Stimulated activated memory B cell treated with anti-CD40 and anti-IgM and Interleukin-4, amounts not matched to agents 10 μg/mL and 1 μg/mL and 100 μg/mL, for 72 hours (primary cell): ENCODE measurements at regions not wholly inside any gene's neighbourhood (a gene's known extent, or its start where the extent isn't known, plus 50 kb on each side); places are given as distances from the start of the nearest gene placed in this dataset.

Source experiments
- ATAC-seq: fragments of 150-1000 bp; cut with Tn5 transposase; 2 replicates; pipeline ENCODE4 v1.10.0; 2021
- H3K27ac Mint-ChIP-seq: one replicate; pipeline ENCODE4 v1.8.0; 2022; ENCODE audit warnings: mild to moderate bottlenecking, mixed read lengths
- H3K27me3 Mint-ChIP-seq: one replicate; pipeline ENCODE4 v1.8.0; 2022; ENCODE audit warnings: mixed read lengths
- H3K36me3 Mint-ChIP-seq: one replicate; pipeline ENCODE4 v1.8.0; 2022; ENCODE audit warnings: mixed read lengths
- H3K4me1 Mint-ChIP-seq: one replicate; pipeline ENCODE4 v1.8.0; 2022; ENCODE audit warnings: mixed read lengths
- H3K4me3 Mint-ChIP-seq: one replicate; pipeline ENCODE4 v1.8.0; 2022; ENCODE audit warnings: mild to moderate bottlenecking, moderate library complexity, mixed read lengths
- H3K9me3 Mint-ChIP-seq: one replicate; pipeline ENCODE4 v1.8.0; 2022; ENCODE audit warnings: mixed read lengths

GRCh38 chr6:6376845-6377244 lies 56.4 kb upstream of the F13A1 start:
- no peak for ATAC-seq
- Mint-ChIP-seq H3K27me3 (no peaks in the 10 kb centered on the region), H3K4me3 (no peak overlapping the region), H3K9me3 (peaks cover 18% of the 10 kb centered on the region), H3K27ac (no peak overlapping the region), H3K36me3 (peaks cover 19% of the 10 kb centered on the region), H3K4me1 (no peaks in the 10 kb centered on the region)

DNA sequence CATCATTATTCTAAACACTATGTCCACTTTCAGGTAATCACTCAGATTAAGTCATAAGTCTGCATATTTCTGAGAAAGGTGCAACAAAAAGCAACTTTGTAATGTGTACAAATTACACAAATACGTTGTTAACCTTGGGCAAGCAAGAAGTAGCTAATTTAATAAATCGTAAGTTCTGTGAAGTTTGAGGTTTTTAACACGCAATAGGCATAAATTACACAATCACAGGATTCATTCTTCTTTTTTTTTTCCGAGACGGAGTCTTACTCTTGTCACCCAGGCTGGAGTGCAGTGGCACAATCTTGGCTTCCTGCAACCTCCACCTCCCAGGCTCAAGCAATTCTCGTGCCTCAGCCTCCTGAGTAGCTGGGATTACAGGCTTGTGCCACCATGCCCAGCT lies 57.2 kb upstream of the F13A1 start:
- Mint-ChIP-seq H3K4me3 (no peak overlapping the region), H3K27ac (no peak overlapping the region), H3K36me3 (peaks cover 19% of the 10 kb centered on the region), H3K4me1 (no peaks in the 10 kb centered on the region), H3K9me3 (peaks cover 15% of the 10 kb centered on the region), H3K27me3 (no peaks in the 10 kb centered on the region)
- no peak for ATAC-seq

DNA sequence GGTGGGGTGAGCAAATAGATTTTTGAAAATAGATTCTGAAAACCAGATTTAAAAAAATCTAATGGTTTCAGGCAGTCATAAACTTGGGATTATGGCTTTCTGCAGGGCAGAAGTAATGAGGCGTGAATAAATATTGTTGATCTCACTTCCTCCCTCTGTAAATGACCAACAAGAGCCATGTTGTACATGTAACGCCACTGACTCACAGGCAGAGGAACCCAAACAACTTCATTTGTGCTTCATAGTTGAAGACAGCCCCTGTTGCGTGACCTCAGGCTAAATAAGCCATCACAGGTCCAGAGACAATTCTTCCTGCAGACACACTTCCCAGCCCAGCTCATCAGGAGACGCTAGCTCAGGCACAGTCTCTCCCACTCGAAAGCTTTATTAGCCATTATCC lies 59.1 kb upstream of the F13A1 start:
- Mint-ChIP-seq H3K4me3 (no peak overlapping the region), H3K36me3 (peaks cover 9% of the 10 kb centered on the region), H3K4me1 (no peaks in the 10 kb centered on the region), H3K27ac (no peak overlapping the region), H3K27me3 (no peaks in the 10 kb centered on the region), H3K9me3 (peaks cover 8% of the 10 kb centered on the region)
- no peak for ATAC-seq

DNA sequence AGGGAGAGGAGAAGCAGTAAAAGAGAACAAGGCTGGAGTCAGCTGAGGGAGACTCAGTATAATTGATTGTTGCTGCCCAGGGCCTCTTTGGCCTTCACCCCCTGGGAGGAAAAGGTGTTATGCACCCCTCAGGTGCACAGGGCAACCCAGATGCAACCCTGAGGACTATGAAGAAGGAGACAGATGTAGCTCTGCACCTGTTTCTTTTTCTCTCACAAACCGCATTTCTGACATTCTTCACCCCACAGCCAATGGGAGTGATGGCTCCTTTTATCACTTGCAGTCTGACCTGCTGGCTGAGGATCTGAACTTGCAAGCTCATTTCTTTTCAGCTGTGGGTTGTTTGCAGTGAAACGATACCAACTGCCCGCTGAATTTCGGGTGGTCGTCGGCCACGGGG lies 64.1 kb upstream of the F13A1 start:
- H3K27ac Mint-ChIP-seq: no peak overlapping the region
- no peak overlapping the region for H3K4me3 Mint-ChIP-seq
- no peaks in the 10 kb centered on the region for H3K9me3 Mint-ChIP-seq
- H3K27me3 Mint-ChIP-seq: no peaks in the 10 kb centered on the region
- no peak for ATAC-seq
- no peaks in the 10 kb centered on the region for H3K4me1 Mint-ChIP-seq
- no peaks in the 10 kb centered on the region for H3K36me3 Mint-ChIP-seq

DNA sequence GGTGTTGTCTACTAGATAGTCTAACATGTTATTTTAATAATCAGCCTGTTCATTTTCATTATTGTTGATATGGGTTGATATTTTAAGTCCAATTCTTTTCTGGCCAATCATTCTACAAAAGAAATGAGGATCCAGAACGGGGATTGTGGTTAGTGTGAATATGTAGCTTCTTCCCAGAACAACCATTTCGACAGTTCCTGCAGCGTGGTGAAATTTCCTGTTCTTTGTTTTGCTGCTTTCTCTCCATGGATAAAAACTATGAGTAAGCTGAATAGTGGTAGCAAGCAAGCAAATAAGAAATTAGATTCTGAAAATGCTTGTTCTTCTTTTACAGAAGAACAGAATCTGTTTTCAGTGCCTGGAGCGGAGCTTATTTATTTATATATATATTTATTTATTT lies 65.5 kb upstream of the F13A1 start:
- ATAC-seq: no peak
- H3K9me3 Mint-ChIP-seq: no peaks in the 10 kb centered on the region
- peaks cover 7% of the 10 kb centered on the region for H3K4me1 Mint-ChIP-seq
- H3K27ac Mint-ChIP-seq: no peak overlapping the region
- no peaks in the 10 kb centered on the region for H3K36me3 Mint-ChIP-seq
- no peak overlapping the region for H3K4me3 Mint-ChIP-seq
- H3K27me3 Mint-ChIP-seq: no peaks in the 10 kb centered on the region

DNA sequence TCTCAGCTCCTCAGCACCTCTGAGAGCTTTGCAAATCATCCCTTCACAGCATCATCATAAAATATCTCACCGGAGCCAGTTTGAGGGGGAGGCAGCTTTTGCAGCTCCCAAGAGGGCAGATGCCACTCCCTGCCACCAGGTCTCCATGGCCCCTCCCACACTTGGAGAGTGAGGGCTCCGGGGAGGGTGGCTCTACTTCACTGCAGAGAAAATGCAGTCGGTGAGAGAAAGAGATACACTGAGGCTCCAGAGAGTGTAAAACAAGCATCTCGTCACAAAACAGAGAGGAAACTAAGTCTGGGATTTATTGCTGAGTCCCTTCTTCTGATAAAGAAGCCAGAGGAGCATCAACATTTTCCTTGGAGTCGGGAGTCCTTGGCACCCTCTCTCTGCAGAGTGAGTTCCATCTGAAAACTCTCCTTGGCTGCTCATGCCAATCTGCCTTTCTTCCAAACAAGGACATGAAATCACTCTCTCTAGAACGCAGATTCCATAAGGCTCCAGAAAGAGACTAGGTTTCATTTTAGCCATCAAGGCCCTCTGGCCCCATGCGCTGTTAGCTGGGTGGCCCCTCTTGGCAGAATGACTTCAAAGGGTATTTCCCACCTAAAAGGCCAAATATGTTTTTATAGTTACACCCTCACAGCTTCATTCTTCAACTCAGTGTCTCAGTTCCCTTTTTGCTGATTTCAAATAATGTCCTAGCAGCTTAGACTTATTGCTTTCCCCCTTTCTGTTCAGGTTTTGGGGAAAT lies 70.6 kb upstream of the F13A1 start:
- Mint-ChIP-seq H3K36me3 (no peaks in the 10 kb centered on the region), H3K27me3 (no peaks in the 10 kb centered on the region), H3K4me1 (peaks cover 41% of the 10 kb centered on the region), H3K9me3 (no peaks in the 10 kb centered on the region), H3K27ac (peak overlapping the region; percentile 87), H3K4me3 (peak overlapping the region; percentile 64)
- peak; percentile 93 for ATAC-seq

- Mint-ChIP-seq H3K36me3 (no peaks in the 10 kb centered on the region), H3K4me3 (peak overlapping the region; percentile 22), H3K4me1 (peaks cover 41% of the 10 kb centered on the region), H3K9me3 (no peaks in the 10 kb centered on the region), H3K27me3 (peaks cover 8% of the 10 kb centered on the region), H3K27ac (peak overlapping the region; percentile 76)
- ATAC-seq: peak; percentile 79
These were observed 72.0 kb upstream of the F13A1 start for GRCh38 chr6:6392214-6393068.

GRCh38 chr6:6393069-6393529 lies 72.6 kb upstream of the F13A1 start:
- peak overlapping the region; percentile 76 for H3K27ac Mint-ChIP-seq
- peak overlapping the region; percentile 22 for H3K4me3 Mint-ChIP-seq
- H3K4me1 Mint-ChIP-seq: peaks cover 41% of the 10 kb centered on the region
- no peaks in the 10 kb centered on the region for H3K9me3 Mint-ChIP-seq
- H3K36me3 Mint-ChIP-seq: no peaks in the 10 kb centered on the region
- peaks cover 10% of the 10 kb centered on the region for H3K27me3 Mint-ChIP-seq
- ATAC-seq: peak; percentile 25

- no peak overlapping the region for H3K27ac Mint-ChIP-seq
- peaks cover 18% of the 10 kb centered on the region for H3K27me3 Mint-ChIP-seq
- H3K9me3 Mint-ChIP-seq: no peaks in the 10 kb centered on the region
- no peaks in the 10 kb centered on the region for H3K36me3 Mint-ChIP-seq
- ATAC-seq: no peak
- no peak overlapping the region for H3K4me3 Mint-ChIP-seq
- H3K4me1 Mint-ChIP-seq: peaks cover 37% of the 10 kb centered on the region
These were observed 75.2 kb upstream of the F13A1 start for GRCh38 chr6:6395581-6396197.

- peaks cover 6% of the 10 kb centered on the region for H3K36me3 Mint-ChIP-seq
- peaks cover 17% of the 10 kb centered on the region for H3K4me1 Mint-ChIP-seq
- no peak for ATAC-seq
- H3K27me3 Mint-ChIP-seq: peaks cover 36% of the 10 kb centered on the region
- no peaks in the 10 kb centered on the region for H3K9me3 Mint-ChIP-seq
- H3K27ac Mint-ChIP-seq: no peak overlapping the region
- H3K4me3 Mint-ChIP-seq: no peak overlapping the region
These were observed 77.4 kb upstream of the F13A1 start for GRCh38 chr6:6397842-6398241.

GRCh38 chr6:6399568-6399967 lies 79.1 kb upstream of the F13A1 start:
- H3K27me3 Mint-ChIP-seq: peaks cover 36% of the 10 kb centered on the region
- H3K4me3 Mint-ChIP-seq: no peak overlapping the region
- H3K9me3 Mint-ChIP-seq: no peaks in the 10 kb centered on the region
- H3K27ac Mint-ChIP-seq: no peak overlapping the region
- peaks cover under 1% of the 10 kb centered on the region for H3K4me1 Mint-ChIP-seq
- H3K36me3 Mint-ChIP-seq: peaks cover 6% of the 10 kb centered on the region
- ATAC-seq: no peak

- no peak overlapping the region for H3K27ac Mint-ChIP-seq
- peaks cover 6% of the 10 kb centered on the region for H3K36me3 Mint-ChIP-seq
- ATAC-seq: no peak
- no peak overlapping the region for H3K4me3 Mint-ChIP-seq
- peaks cover 36% of the 10 kb centered on the region for H3K27me3 Mint-ChIP-seq
- no peaks in the 10 kb centered on the region for H3K4me1 Mint-ChIP-seq
- H3K9me3 Mint-ChIP-seq: no peaks in the 10 kb centered on the region
These were observed 80.9 kb upstream of the F13A1 start for GRCh38 chr6:6401401-6401800.

DNA sequence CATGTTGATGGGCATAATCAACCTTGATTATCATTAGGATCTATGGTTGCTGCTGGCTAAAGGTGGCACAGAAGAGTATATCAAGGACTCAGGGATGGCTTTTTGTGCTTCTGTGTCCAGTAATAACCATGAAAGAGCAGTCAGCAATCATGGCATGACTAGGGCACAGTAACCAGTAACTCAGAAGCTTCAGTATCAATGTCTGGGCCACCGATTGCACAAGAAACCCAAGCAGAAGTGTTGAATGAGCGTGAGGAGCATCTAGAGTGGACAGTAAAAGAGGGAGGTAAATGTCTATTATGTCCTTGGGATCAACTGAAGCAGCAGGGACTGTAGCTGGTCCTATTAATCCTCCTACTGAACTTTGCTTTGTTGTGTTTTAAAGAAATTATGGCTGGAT lies 81.5 kb upstream of the F13A1 start:
- no peak overlapping the region for H3K27ac Mint-ChIP-seq
- no peak overlapping the region for H3K4me3 Mint-ChIP-seq
- peaks cover 32% of the 10 kb centered on the region for H3K27me3 Mint-ChIP-seq
- H3K36me3 Mint-ChIP-seq: peaks cover 6% of the 10 kb centered on the region
- H3K9me3 Mint-ChIP-seq: no peaks in the 10 kb centered on the region
- no peak for ATAC-seq
- no peaks in the 10 kb centered on the region for H3K4me1 Mint-ChIP-seq

- Mint-ChIP-seq H3K27me3 (peaks cover 26% of the 10 kb centered on the region), H3K4me1 (no peaks in the 10 kb centered on the region), H3K9me3 (no peaks in the 10 kb centered on the region), H3K4me3 (no peak overlapping the region), H3K36me3 (peaks cover 6% of the 10 kb centered on the region), H3K27ac (no peak overlapping the region)
- no peak for ATAC-seq
These were observed 82.1 kb upstream of the F13A1 start for GRCh38 chr6:6402591-6402990.

DNA sequence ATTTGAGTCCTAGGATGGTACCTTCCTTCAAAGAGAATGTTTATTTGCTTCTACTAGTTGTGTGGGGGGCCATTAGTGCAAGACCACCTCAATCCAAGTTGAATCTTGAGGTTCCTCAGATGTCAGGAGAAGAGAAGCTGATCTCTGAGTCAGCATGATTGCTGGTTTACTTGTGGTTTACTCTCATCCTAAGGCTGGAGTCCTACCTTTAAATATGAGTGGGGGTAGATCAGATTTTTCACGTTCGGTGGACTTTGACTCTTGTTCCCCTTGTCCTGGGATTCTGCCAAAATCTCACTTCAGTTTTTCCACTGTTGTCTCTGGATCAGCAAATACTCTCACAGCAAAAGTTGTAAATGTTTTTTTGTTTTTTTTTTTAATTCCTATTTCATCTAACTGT lies 84.6 kb upstream of the F13A1 start:
- Mint-ChIP-seq H3K36me3 (peaks cover 6% of the 10 kb centered on the region), H3K4me1 (no peaks in the 10 kb centered on the region), H3K27ac (no peak overlapping the region), H3K9me3 (no peaks in the 10 kb centered on the region), H3K27me3 (peaks cover 34% of the 10 kb centered on the region), H3K4me3 (no peak overlapping the region)
- no peak for ATAC-seq
